GM06990 (cell line): ENCODE measurements at regions not wholly inside any gene's neighbourhood (a gene's known extent, or its start where the extent isn't known, plus 50 kb on each side); places are given as distances from the start of the nearest gene placed in this dataset.

Source experiments
- DNase-seq: peaks from one replicate; pipeline ENCODE4 v3.0.0-alpha.2; 2011; ENCODE audit not compliant: insufficient read length; ENCODE audit errors: extremely low read depth
- H3K27me3 ChIP-seq: replicated peaks from 2 replicates; pipeline ENCODE4 v1.6.0; 2011; ENCODE audit warnings: low read length; ENCODE audit not compliant: control insufficient read depth, insufficient read depth
- H3K36me3 ChIP-seq: 2 replicates; pipeline ENCODE4 v1.5.1; 2011; ENCODE audit warnings: low read length; ENCODE audit not compliant: control insufficient read depth, insufficient read depth
- H3K4me3 ChIP-seq: replicated peaks from 2 replicates; pipeline ENCODE4 v1.5.1; 2011; ENCODE audit warnings: low read depth, mild to moderate bottlenecking, control low read depth, low read length
- TF ChIP-seq, protein P1 (sequence below): IDR thresholded peaks from 2 replicates; pipeline ENCODE4 v1.5.1; 2011; ENCODE audit warnings: low read length, control low read depth, mild to moderate bottlenecking, inconsistent platforms; ENCODE audit not compliant: insufficient read depth, poor library complexity, severe bottlenecking

DNA sequence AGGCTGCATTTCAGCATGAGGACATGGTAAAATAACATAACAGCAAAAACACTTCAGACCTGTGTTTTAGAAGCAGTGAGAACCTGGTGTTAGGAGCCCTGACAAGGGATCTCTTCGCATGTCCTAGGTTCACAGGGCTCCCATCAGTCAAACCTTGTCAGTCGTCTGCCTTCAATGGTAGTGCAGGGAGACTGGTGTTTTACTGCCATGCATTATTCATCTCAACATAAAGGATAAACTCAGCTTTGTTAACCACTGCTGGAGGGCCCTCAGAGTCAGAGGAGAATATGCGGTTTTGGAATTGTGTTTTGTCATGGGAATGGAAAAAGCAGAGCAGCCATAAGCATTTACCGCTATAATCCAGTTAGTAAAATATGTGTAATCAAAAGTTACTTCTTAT is 275.9 kb upstream of the GCFC2 start:
- H3K4me3 ChIP-seq = no peak overlapping the region
- no peaks in the 10 kb centered on the region for H3K27me3 ChIP-seq
- DNase-seq = no peak
- TF ChIP-seq, protein P1, sequence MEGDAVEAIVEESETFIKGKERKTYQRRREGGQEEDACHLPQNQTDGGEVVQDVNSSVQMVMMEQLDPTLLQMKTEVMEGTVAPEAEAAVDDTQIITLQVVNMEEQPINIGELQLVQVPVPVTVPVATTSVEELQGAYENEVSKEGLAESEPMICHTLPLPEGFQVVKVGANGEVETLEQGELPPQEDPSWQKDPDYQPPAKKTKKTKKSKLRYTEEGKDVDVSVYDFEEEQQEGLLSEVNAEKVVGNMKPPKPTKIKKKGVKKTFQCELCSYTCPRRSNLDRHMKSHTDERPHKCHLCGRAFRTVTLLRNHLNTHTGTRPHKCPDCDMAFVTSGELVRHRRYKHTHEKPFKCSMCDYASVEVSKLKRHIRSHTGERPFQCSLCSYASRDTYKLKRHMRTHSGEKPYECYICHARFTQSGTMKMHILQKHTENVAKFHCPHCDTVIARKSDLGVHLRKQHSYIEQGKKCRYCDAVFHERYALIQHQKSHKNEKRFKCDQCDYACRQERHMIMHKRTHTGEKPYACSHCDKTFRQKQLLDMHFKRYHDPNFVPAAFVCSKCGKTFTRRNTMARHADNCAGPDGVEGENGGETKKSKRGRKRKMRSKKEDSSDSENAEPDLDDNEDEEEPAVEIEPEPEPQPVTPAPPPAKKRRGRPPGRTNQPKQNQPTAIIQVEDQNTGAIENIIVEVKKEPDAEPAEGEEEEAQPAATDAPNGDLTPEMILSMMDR = no peak
- H3K36me3 ChIP-seq = no peaks in the 10 kb centered on the region

DNA sequence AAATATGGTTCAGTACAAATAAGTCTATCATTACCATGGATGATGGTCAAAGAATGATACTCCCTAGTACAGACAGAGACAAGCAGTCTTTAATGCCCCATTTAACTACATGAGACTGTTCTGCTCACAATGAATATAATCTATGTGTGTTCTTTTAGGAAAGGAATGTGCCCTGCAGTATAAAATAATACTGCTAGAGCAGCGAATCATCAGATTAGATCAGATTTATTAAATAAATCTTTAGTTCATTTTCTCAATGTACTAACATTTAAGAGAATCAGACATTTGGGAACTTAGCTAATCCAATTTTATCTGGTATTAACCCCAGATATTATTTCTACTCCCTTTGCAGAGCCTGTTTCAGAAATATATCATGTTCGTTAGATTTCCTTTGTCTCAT is 272.0 kb upstream of the GCFC2 start:
- TF ChIP-seq, protein P1 = no peak
- Histone ChIP-seq H3K27me3 (no peaks in the 10 kb centered on the region), H3K4me3 (no peak overlapping the region), H3K36me3 (no peaks in the 10 kb centered on the region)
- no peak for DNase-seq

DNA sequence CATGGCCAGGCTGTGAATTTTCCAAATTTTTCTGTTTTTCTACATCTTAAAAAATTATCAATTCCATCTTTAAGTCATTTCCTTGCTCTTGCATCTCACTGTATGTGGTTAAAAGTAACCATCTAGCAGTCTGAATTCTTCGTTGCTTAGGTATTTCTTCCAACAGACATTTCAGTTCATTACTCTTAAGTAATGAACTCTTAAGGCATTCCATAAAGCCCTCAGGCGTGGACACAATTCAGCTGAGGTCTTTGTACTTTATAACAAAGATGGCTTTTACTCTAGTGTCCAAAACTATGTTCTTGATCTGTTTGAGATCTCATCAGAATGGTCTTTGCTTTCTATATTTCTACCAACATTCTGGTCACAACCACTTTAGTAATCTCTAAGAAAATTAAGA is 253.9 kb upstream of the GCFC2 start:
- Histone ChIP-seq H3K36me3 (no peaks in the 10 kb centered on the region), H3K4me3 (no peak overlapping the region), H3K27me3 (no peaks in the 10 kb centered on the region)
- TF ChIP-seq, protein P1 = no peak
- no peak for DNase-seq

DNA sequence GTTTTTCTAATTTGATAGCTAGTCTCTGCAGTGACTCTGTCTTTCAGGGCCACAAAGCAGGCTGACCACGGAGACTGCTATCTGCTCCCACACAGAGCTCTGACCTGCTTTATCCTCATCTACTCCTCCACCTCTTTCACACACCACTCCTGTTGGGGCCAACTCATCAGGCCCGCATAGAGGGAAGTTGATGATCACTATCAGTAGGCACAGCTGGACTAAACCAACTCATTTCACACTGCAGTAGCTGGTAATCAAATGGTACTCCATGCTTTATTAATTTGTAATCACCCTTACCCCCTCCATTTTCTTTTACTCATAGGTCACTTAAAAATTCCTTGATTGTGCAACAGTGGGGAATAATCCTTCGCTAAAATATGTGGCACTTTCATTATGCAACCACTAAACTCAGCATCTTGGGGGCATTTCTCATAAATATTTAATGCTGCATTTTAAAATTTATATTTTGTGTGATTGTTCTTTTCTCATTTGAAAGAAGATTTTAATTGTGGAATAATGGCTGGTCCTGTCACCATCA is 249.8 kb upstream of the GCFC2 start:
- no peaks in the 10 kb centered on the region for H3K36me3 ChIP-seq
- TF ChIP-seq, protein P1 = no peak
- no peak for DNase-seq
- no peaks in the 10 kb centered on the region for H3K27me3 ChIP-seq
- no peak overlapping the region for H3K4me3 ChIP-seq

DNA sequence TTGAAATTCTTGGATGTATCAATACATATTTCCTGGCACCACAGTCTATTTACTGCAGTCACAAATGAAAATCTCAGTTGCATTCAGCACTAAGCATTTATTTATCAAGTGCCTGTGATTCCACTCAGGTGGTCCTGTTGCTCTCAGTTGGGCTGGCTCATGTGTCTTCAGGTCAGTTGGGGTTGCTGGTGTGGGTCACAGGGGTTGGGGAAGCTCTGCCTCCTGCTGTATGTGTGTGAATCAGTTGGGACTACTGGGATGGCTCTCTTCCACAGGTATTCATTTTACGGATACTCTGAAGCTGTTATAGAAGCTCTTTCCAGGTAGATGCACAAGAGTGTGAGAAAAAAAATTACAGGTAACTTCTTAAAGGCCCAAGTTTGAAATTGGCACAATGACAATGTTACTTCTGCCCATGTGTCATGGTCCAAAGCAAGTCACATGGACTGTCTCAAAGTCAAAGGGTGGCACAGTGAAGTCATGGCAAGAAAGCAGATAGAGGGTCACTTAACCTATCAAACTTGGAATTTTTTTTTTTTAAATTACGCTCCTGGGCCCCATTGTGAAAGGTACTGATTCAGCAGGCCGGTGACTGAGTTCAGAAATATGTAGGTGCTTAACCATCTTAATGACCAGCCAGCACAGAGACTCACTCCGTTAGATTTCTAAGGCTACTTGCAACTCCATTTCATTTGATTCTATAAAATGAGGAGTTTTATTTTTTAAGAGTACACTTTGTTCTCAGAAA is 249.2 kb upstream of the GCFC2 start:
- DNase-seq = no peak
- H3K36me3 ChIP-seq = no peaks in the 10 kb centered on the region
- H3K4me3 ChIP-seq = no peak overlapping the region
- TF ChIP-seq, protein P1 = no peak
- no peaks in the 10 kb centered on the region for H3K27me3 ChIP-seq
